GM23338 (cell line): ENCODE measurements at regions not wholly inside any gene's neighbourhood (a gene's known extent, or its start where the extent isn't known, plus 50 kb on each side); places are given as distances from the start of the nearest gene placed in this dataset.

Experiments used
- ATAC-seq: fragments of 200-7000 bp; cut with Tn5 transposase; 3 replicates; pipeline ENCODE4 v1.9.1; 2020
- DNase-seq: peaks from one replicate; pipeline ENCODE4 v3.0.0-alpha.2; 2015; ENCODE audit warnings: low spot score
- H2AFZ ChIP-seq: fragments of 200-600 bp; sonication (generic); 2 replicates; pipeline ENCODE4 v1.8.0; 2016; ENCODE audit warnings: antibody characterized with exemption, mild to moderate bottlenecking, moderate library complexity
- H3F3A ChIP-seq: fragments of 200-600 bp; sonication (generic); replicated peaks from 2 replicates; pipeline ENCODE4 v1.8.0; 2017; ENCODE audit warnings: antibody characterized with exemption, mixed run types, low read depth
- H3K27ac ChIP-seq: fragments of 200-600 bp; sonication (generic); 2 replicates; pipeline ENCODE4 v1.6.1; 2016; ENCODE audit warnings: low read depth
- H3K27me3 ChIP-seq: fragments of 200-600 bp; sonication (generic); 2 replicates; pipeline ENCODE4 v1.8.0; 2016; ENCODE audit warnings: mild to moderate bottlenecking, mixed run types, moderate library complexity; ENCODE audit not compliant: insufficient read depth
- H3K36me3 ChIP-seq: fragments of 200-600 bp; sonication (generic); 2 replicates; pipeline ENCODE4 v1.8.0; 2016; ENCODE audit warnings: mild to moderate bottlenecking; ENCODE audit not compliant: insufficient read depth
- H3K4me1 ChIP-seq: fragments of 200-600 bp; sonication (generic); 2 replicates; pipeline ENCODE4 v1.8.0; 2016; ENCODE audit warnings: mild to moderate bottlenecking, moderate library complexity; ENCODE audit not compliant: insufficient read depth
- H3K4me2 ChIP-seq: fragments of 200-600 bp; sonication (generic); 2 replicates; pipeline ENCODE4 v1.7.1; 2017; ENCODE audit warnings: mixed run types
- H3K4me3 ChIP-seq: fragments of 200-600 bp; sonication (generic); 2 replicates; pipeline ENCODE4 v1.6.1; 2016; ENCODE audit warnings: mixed run types
- H3K79me2 ChIP-seq: fragments of 200-600 bp; sonication (generic); replicated peaks from 2 replicates; pipeline ENCODE4 v1.8.0; 2017; ENCODE audit warnings: mild to moderate bottlenecking; ENCODE audit not compliant: insufficient read depth
- H3K9me2 ChIP-seq: fragments of 200-600 bp; sonication (generic); 2 replicates; pipeline ENCODE4 v1.8.0; 2017; ENCODE audit not compliant: insufficient read depth
- H4K20me1 ChIP-seq: fragments of 200-600 bp; sonication (generic); replicated peaks from 2 replicates; pipeline ENCODE4 v1.8.0; 2017; ENCODE audit warnings: mild to moderate bottlenecking; ENCODE audit not compliant: insufficient read depth
- H3K27ac Mint-ChIP-seq: 2 replicates; pipeline ENCODE4 v1.8.0; 2020; ENCODE audit warnings: inconsistent platforms, mild to moderate bottlenecking, moderate library complexity, mixed read lengths
- H3K27me3 Mint-ChIP-seq: 3 replicates; pipeline ENCODE4 v1.8.0; 2022; ENCODE audit warnings: low read depth, mild to moderate bottlenecking, moderate library complexity, mixed read lengths, inconsistent platforms; ENCODE audit not compliant: insufficient read depth, poor library complexity
- H3K36me3 Mint-ChIP-seq: 3 replicates; pipeline ENCODE4 v1.8.0; 2021; ENCODE audit warnings: low read depth, mild to moderate bottlenecking, inconsistent platforms, moderate library complexity, mixed read lengths
- H3K4me1 Mint-ChIP-seq: 3 replicates; pipeline ENCODE4 v1.8.0; 2020; ENCODE audit warnings: mild to moderate bottlenecking, inconsistent platforms, mixed read lengths
- H3K4me3 Mint-ChIP-seq: 3 replicates; pipeline ENCODE4 v1.8.0; 2021; ENCODE audit warnings: moderate library complexity, mild to moderate bottlenecking, inconsistent platforms, mixed read lengths
- H3K9me3 Mint-ChIP-seq: 3 replicates; pipeline ENCODE4 v1.8.0; 2020; ENCODE audit warnings: moderate library complexity, mild to moderate bottlenecking, inconsistent platforms, mixed read lengths
- CREB1 ChIP-seq: fragments of 250-450 bp; sonication (Bioruptor Pico); IDR thresholded peaks from 2 replicates; pipeline ENCODE4 v1.5.0; 2020; ENCODE audit warnings: low read depth, mild to moderate bottlenecking, moderate library complexity
- EZH2 ChIP-seq: fragments of 200-600 bp; sonication (generic); IDR thresholded peaks from one replicate; pipeline ENCODE4 v1.8.0; 2017; ENCODE audit warnings: antibody characterized with exemption, mild to moderate bottlenecking, low read depth; ENCODE audit not compliant: unreplicated experiment
- EZH2phosphoT487 ChIP-seq: fragments of 200-600 bp; sonication (generic); IDR thresholded peaks from one replicate; pipeline ENCODE4 v1.8.1; 2018; ENCODE audit warnings: antibody characterized with exemption; ENCODE audit not compliant: unreplicated experiment
- POLR2AphosphoS5 ChIP-seq: IDR thresholded peaks from 2 replicates; pipeline ENCODE4 v1.6.1; 2016; ENCODE audit warnings: antibody characterized with exemption, low read depth
- STAT1 ChIP-seq: IDR thresholded peaks from one replicate; pipeline ENCODE4 v1.6.1; 2016; ENCODE audit warnings: antibody characterized with exemption; ENCODE audit not compliant: unreplicated experiment
- ZNF331 ChIP-seq: fragments of 250-450 bp; sonication (Bioruptor Pico); IDR thresholded peaks from 2 replicates; pipeline ENCODE4 v1.5.0; 2020; ENCODE audit warnings: low read depth, mild to moderate bottlenecking, moderate library complexity
- TF ChIP-seq, protein P1 (sequence below): fragments of 250-450 bp; sonication (Bioruptor Pico); IDR thresholded peaks from 2 replicates; pipeline ENCODE4 v1.5.0; 2020; ENCODE audit warnings: mild to moderate bottlenecking, moderate library complexity
- TF ChIP-seq, protein P2 (sequence below), 2 experiments: fragments of 200-600 bp in 1 of 2; sonication (generic) in 1 of 2; conservative IDR thresholded peaks; 2 replicates each; pipeline versions ENCODE4 v1.5.1 to v1.6.1; 2016 to 2017; ENCODE audit warnings: antibody characterized with exemption in 2 of 2, low read depth in 2 of 2, mild to moderate bottlenecking in 2 of 2, moderate library complexity in 1 of 2

DNA sequence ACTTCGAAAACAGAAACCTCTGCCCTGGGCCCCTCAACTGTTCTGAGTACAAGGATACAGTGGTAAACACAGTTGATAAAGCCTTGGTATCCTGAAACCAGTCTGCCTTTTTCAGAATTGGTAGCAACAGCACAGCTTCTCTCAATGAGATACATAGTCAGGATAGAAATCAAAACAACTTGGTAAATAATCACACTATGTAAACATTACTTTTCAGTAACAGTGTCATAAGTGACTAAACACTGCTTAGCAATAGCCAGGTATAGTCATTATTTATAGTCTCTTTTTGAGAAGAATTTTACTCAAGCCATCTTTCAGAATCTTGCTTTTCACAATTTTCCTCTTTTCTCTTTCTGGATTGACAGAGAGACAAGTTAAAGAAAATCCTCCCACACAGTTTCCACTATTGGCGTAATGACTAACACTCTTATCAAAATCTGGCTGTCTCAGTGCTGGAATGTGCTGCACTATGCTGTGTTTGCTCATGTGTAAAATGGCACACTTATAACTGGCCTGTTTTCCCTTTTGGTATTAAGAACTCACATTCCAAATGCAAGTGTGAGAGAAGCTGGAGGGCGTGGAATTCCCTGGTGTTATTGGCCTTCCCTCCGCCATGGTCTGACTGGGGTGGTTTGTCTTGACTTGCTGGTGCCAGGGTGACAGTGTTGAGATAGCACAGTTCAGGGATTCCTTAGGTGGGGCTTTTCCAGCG lies 368.8 kb downstream of the TDRD3 start:
- ATAC-seq (no peak), DNase-seq (no peak)
- no peak for TF ChIP-seq EZH2
- no peak for TF ChIP-seq STAT1
- no peak for TF ChIP-seq EZH2phosphoT487
- TF ChIP-seq POLR2AphosphoS5, result no peak
- no peak for TF ChIP-seq ZNF331 (CRISPR knock-in tag)
- no peak for TF ChIP-seq CREB1 (CRISPR knock-in tag)
- TF ChIP-seq, protein P1, sequence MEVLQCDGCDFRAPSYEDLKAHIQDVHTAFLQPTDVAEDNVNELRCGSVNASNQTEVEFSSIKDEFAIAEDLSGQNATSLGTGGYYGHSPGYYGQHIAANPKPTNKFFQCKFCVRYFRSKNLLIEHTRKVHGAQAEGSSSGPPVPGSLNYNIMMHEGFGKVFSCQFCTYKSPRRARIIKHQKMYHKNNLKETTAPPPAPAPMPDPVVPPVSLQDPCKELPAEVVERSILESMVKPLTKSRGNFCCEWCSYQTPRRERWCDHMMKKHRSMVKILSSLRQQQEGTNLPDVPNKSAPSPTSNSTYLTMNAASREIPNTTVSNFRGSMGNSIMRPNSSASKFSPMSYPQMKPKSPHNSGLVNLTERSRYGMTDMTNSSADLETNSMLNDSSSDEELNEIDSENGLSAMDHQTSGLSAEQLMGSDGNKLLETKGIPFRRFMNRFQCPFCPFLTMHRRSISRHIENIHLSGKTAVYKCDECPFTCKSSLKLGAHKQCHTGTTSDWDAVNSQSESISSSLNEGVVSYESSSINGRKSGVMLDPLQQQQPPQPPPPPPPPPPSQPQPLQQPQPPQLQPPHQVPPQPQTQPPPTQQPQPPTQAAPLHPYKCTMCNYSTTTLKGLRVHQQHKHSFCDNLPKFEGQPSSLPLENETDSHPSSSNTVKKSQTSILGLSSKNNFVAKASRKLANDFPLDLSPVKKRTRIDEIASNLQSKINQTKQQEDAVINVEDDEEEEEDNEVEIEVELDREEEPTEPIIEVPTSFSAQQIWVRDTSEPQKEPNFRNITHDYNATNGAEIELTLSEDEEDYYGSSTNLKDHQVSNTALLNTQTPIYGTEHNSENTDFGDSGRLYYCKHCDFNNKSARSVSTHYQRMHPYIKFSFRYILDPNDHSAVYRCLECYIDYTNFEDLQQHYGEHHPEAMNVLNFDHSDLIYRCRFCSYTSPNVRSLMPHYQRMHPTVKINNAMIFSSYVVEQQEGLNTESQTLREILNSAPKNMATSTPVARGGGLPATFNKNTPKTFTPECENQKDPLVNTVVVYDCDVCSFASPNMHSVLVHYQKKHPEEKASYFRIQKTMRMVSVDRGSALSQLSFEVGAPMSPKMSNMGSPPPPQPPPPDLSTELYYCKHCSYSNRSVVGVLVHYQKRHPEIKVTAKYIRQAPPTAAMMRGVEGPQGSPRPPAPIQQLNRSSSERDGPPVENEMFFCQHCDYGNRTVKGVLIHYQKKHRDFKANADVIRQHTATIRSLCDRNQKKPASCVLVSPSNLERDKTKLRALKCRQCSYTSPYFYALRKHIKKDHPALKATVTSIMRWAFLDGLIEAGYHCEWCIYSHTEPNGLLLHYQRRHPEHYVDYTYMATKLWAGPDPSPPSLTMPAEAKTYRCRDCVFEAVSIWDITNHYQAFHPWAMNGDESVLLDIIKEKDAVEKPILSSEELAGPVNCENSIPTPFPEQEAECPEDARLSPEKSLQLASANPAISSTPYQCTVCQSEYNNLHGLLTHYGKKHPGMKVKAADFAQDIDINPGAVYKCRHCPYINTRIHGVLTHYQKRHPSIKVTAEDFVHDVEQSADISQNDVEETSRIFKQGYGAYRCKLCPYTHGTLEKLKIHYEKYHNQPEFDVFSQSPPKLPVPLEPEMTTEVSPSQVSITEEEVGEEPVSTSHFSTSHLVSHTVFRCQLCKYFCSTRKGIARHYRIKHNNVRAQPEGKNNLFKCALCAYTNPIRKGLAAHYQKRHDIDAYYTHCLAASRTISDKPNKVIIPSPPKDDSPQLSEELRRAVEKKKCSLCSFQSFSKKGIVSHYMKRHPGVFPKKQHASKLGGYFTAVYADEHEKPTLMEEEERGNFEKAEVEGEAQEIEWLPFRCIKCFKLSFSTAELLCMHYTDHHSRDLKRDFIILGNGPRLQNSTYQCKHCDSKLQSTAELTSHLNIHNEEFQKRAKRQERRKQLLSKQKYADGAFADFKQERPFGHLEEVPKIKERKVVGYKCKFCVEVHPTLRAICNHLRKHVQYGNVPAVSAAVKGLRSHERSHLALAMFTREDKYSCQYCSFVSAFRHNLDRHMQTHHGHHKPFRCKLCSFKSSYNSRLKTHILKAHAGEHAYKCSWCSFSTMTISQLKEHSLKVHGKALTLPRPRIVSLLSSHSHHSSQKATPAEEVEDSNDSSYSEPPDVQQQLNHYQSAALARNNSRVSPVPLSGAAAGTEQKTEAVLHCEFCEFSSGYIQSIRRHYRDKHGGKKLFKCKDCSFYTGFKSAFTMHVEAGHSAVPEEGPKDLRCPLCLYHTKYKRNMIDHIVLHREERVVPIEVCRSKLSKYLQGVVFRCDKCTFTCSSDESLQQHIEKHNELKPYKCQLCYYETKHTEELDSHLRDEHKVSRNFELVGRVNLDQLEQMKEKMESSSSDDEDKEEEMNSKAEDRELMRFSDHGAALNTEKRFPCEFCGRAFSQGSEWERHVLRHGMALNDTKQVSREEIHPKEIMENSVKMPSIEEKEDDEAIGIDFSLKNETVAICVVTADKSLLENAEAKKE (CRISPR knock-in tag), result no peak
- TF ChIP-seq, protein P2, sequence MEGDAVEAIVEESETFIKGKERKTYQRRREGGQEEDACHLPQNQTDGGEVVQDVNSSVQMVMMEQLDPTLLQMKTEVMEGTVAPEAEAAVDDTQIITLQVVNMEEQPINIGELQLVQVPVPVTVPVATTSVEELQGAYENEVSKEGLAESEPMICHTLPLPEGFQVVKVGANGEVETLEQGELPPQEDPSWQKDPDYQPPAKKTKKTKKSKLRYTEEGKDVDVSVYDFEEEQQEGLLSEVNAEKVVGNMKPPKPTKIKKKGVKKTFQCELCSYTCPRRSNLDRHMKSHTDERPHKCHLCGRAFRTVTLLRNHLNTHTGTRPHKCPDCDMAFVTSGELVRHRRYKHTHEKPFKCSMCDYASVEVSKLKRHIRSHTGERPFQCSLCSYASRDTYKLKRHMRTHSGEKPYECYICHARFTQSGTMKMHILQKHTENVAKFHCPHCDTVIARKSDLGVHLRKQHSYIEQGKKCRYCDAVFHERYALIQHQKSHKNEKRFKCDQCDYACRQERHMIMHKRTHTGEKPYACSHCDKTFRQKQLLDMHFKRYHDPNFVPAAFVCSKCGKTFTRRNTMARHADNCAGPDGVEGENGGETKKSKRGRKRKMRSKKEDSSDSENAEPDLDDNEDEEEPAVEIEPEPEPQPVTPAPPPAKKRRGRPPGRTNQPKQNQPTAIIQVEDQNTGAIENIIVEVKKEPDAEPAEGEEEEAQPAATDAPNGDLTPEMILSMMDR (conservative IDR thresholded peaks at IDR 0.05; ENCODE audit: low read depth in 2 of 2), result no peak
- H3K36me3 ChIP-seq, result no peaks in the 10 kb centered on the region; the same call in 1 of the 2 replicates
- H3K9me2 ChIP-seq, result no peaks in the 10 kb centered on the region
- Mint-ChIP-seq H3K4me3 (no peak overlapping the region), H3K4me1 (peaks cover 4% of the 10 kb centered on the region; the same call in 2 of the 3 replicates), H3K9me3 (peaks cover 2% of the 10 kb centered on the region; the same call in 1 of the 3 replicates), H3K27ac (no peak overlapping the region), H3K27me3 (no peaks in the 10 kb centered on the region), H3K36me3 (no peaks in the 10 kb centered on the region; the same call in 2 of the 3 replicates)
- H3K79me2 ChIP-seq, result no peaks in the 10 kb centered on the region
- no peak overlapping the region for H3K4me2 ChIP-seq
- no peak overlapping the region for H3K27ac ChIP-seq
- H3K4me1 ChIP-seq, result peaks cover 8% of the 10 kb centered on the region; the same call in 1 of the 2 replicates
- no peaks in the 10 kb centered on the region for H4K20me1 ChIP-seq
- no peaks in the 10 kb centered on the region for H3K27me3 ChIP-seq
- H3F3A ChIP-seq, result no peaks in the 10 kb centered on the region
- no peak overlapping the region for H3K4me3 ChIP-seq
- H2AFZ ChIP-seq, result no peak overlapping the region
